GM23338 (cell line): ENCODE measurements at regions not wholly inside any gene's neighbourhood (a gene's known extent, or its start where the extent isn't known, plus 50 kb on each side); places are given as distances from the start of the nearest gene placed in this dataset.

ENCODE experiments used
- CREB1 ChIP-seq: fragments of 250-450 bp; sonication (Bioruptor Pico); IDR thresholded peaks from 2 replicates; pipeline ENCODE4 v1.5.0; 2020; ENCODE audit warnings: low read depth, mild to moderate bottlenecking, moderate library complexity
- CTCF ChIP-seq, 2 experiments: fragments of 200-600 bp in 1 of 2; sonication (generic) in 1 of 2; conservative IDR thresholded peaks; 2 replicates each; pipeline versions ENCODE4 v1.5.1 to v1.6.1; 2016 to 2017; ENCODE audit warnings: antibody characterized with exemption in 2 of 2, low read depth in 2 of 2, mild to moderate bottlenecking in 2 of 2, moderate library complexity in 1 of 2
- ETS1 ChIP-seq: IDR thresholded peaks from 2 replicates; pipeline ENCODE4 v1.6.1; 2016; ENCODE audit warnings: antibody characterized with exemption
- EZH2 ChIP-seq: fragments of 200-600 bp; sonication (generic); IDR thresholded peaks from one replicate; pipeline ENCODE4 v1.8.0; 2017; ENCODE audit warnings: antibody characterized with exemption, mild to moderate bottlenecking, low read depth; ENCODE audit not compliant: unreplicated experiment
- EZH2phosphoT487 ChIP-seq: fragments of 200-600 bp; sonication (generic); IDR thresholded peaks from one replicate; pipeline ENCODE4 v1.8.1; 2018; ENCODE audit warnings: antibody characterized with exemption; ENCODE audit not compliant: unreplicated experiment
- POLR2AphosphoS5 ChIP-seq: IDR thresholded peaks from 2 replicates; pipeline ENCODE4 v1.6.1; 2016; ENCODE audit warnings: antibody characterized with exemption, low read depth
- REST ChIP-seq: IDR thresholded peaks from one replicate; pipeline ENCODE4 v1.6.1; 2018; ENCODE audit warnings: antibody characterized with exemption; ENCODE audit not compliant: unreplicated experiment
- ZNF114 ChIP-seq: fragments of 250-450 bp; sonication (Bioruptor Pico); IDR thresholded peaks from 2 replicates; pipeline ENCODE4 v1.5.0; 2020; ENCODE audit warnings: mild to moderate bottlenecking, moderate library complexity
- ZNF331 ChIP-seq: fragments of 250-450 bp; sonication (Bioruptor Pico); IDR thresholded peaks from 2 replicates; pipeline ENCODE4 v1.5.0; 2020; ENCODE audit warnings: low read depth, mild to moderate bottlenecking, moderate library complexity
- ZNF462 ChIP-seq: fragments of 250-450 bp; sonication (Bioruptor Pico); IDR thresholded peaks from 2 replicates; pipeline ENCODE4 v1.5.0; 2020; ENCODE audit warnings: mild to moderate bottlenecking, moderate library complexity

GRCh38 chr10:3689871-3690510 is 95.0 kb downstream of the KLF6 start:
- TF ChIP-seq EZH2 (no peak), CTCF (conservative IDR thresholded peaks at IDR 0.05; ENCODE audit: low read depth in 2 of 2) (no peak), EZH2phosphoT487 (no peak), ZNF331 (no peak), ETS1 (no peak), CREB1 (CRISPR knock-in tag) (no peak), POLR2AphosphoS5 (no peak), ZNF462 (CRISPR knock-in tag) (no peak), REST (no peak), ZNF114 (CRISPR knock-in tag) (no peak)
